ENCODE measurements at regions not wholly inside any gene's neighbourhood (a gene's known extent, or its start where the extent isn't known, plus 50 kb on each side); places are given as distances from the start of the nearest gene placed in this dataset.

DNA sequence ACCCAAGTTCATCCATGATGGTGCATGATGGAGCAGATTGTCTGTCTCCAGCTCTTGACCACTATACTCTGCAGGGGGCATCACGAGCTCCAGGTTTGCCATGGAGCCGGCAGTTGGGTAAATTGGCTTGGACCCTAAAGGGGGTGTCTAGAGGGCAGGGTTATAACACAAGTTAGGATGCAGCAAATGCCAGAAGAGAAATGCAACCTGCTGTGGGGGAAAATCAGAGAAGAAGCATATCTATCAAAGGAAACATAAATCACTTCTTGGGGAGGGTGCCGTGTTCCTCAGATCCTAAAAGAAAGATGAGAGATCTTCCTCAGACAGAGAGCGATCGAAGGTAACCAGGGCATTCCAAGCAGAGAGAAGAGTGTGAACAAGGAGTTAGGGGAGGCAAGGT is 334.9 kb downstream of the C12orf75 start:
- 55% methylated on average over 5 of the region's 5 CpGs for WGBS (ENCODE audit: insufficient coverage, insufficient replicate concordance, low lambda C conversion rate, missing lambda C conversion rate)
- BruUV-seq (replicated peaks) = no TSS peak
- Histone ChIP-seq H4K20me1 (ENCODE audit: control insufficient read depth, insufficient read depth) (no peaks in the 10 kb centered on the region), H3K79me2 (ENCODE audit: control insufficient read depth, insufficient read depth, low read length) (no peaks in the 10 kb centered on the region), H3K27me3 (replicated peaks in 1 of 2; ENCODE audit: control insufficient read depth in 2 of 2, insufficient read depth in 2 of 2, low read length in 1 of 2) (no peaks in the 10 kb centered on the region), H3K9me3 (replicated peaks; ENCODE audit: control insufficient read depth, insufficient read depth, low read length) (no peaks in the 10 kb centered on the region), H2AFZ (ENCODE audit: control insufficient read depth, low read depth, low read length) (no peak overlapping the region), H3K9ac (ENCODE audit: control insufficient read depth, insufficient read depth, low read length) (no peak overlapping the region), H3K4me2 (ENCODE audit: control insufficient read depth, insufficient read depth) (no peak overlapping the region), H3K27ac (ENCODE audit: control insufficient read depth, insufficient read depth) (no peak overlapping the region), H3K36me3 (ENCODE audit: control insufficient read depth in 2 of 2, insufficient read depth in 2 of 2, low read length in 1 of 2) (no peaks in the 10 kb centered on the region), H3K4me1 (ENCODE audit: control insufficient read depth, insufficient read depth, low read length) (no peaks in the 10 kb centered on the region), H3K4me3 (no peak overlapping the region)
- FAIRE-seq (no peak), DNase-seq (ENCODE audit: low read depth, low spot score) (no peak), ATAC-seq (no peak)
- ChIA-PET CTCF (no interaction called here), POLR2A (no interaction called here), RAD21 (ENCODE audit: unreplicated experiment) (no interaction called here), SMC1A (ENCODE audit: uncharacterized antibody, unreplicated experiment) (no interaction called here)
- in situ Hi-C loops (cut with MboI) = no loop called here
- intact Hi-C loops (cut with micrococcal nuclease; ENCODE audit: unreplicated experiment) = no loop called here
- TF ChIP-seq EP300 (IDR thresholded peaks at IDR 0.05; ENCODE audit: borderline replicate concordance in 1 of 2, control insufficient read depth in 1 of 2, low read depth in 2 of 2, low read length in 2 of 2) (no peak), BHLHE40 (IDR thresholded peaks at IDR 0.05; ENCODE audit: borderline replicate concordance in 1 of 2, low read depth in 2 of 2, low read length in 1 of 2) (no peak), JUNB (IDR thresholded peaks at IDR 0.05) (no peak), SUZ12 (IDR thresholded peaks at IDR 0.05; ENCODE audit: unreplicated experiment) (no peak), DPF2 (IDR thresholded peaks at IDR 0.05) (no peak), MYB (IDR thresholded peaks at IDR 0.05; ENCODE audit: borderline replicate concordance, low read depth, low read length) (no peak), FOS (IDR thresholded peaks at IDR 0.05; ENCODE audit: borderline replicate concordance, extremely low read depth, insufficient read length) (no peak), JUND (IDR thresholded peaks at IDR 0.05; ENCODE audit: low read depth, low read length) (no peak), HCFC1 (IDR thresholded peaks at IDR 0.05; ENCODE audit: low read length) (no peak), TCF12 (IDR thresholded peaks at IDR 0.05; ENCODE audit: low read depth, low read length) (no peak)
- TF ChIP-seq, protein P1, sequence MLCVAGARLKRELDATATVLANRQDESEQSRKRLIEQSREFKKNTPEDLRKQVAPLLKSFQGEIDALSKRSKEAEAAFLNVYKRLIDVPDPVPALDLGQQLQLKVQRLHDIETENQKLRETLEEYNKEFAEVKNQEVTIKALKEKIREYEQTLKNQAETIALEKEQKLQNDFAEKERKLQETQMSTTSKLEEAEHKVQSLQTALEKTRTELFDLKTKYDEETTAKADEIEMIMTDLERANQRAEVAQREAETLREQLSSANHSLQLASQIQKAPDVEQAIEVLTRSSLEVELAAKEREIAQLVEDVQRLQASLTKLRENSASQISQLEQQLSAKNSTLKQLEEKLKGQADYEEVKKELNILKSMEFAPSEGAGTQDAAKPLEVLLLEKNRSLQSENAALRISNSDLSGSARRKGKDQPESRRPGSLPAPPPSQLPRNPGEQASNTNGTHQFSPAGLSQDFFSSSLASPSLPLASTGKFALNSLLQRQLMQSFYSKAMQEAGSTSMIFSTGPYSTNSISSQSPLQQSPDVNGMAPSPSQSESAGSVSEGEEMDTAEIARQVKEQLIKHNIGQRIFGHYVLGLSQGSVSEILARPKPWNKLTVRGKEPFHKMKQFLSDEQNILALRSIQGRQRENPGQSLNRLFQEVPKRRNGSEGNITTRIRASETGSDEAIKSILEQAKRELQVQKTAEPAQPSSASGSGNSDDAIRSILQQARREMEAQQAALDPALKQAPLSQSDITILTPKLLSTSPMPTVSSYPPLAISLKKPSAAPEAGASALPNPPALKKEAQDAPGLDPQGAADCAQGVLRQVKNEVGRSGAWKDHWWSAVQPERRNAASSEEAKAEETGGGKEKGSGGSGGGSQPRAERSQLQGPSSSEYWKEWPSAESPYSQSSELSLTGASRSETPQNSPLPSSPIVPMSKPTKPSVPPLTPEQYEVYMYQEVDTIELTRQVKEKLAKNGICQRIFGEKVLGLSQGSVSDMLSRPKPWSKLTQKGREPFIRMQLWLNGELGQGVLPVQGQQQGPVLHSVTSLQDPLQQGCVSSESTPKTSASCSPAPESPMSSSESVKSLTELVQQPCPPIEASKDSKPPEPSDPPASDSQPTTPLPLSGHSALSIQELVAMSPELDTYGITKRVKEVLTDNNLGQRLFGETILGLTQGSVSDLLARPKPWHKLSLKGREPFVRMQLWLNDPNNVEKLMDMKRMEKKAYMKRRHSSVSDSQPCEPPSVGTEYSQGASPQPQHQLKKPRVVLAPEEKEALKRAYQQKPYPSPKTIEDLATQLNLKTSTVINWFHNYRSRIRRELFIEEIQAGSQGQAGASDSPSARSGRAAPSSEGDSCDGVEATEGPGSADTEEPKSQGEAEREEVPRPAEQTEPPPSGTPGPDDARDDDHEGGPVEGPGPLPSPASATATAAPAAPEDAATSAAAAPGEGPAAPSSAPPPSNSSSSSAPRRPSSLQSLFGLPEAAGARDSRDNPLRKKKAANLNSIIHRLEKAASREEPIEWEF (IDR thresholded peaks at IDR 0.05; ENCODE audit: insufficient replicate concordance, low read depth, low read length) = no peak
- TF ChIP-seq, protein P2, sequence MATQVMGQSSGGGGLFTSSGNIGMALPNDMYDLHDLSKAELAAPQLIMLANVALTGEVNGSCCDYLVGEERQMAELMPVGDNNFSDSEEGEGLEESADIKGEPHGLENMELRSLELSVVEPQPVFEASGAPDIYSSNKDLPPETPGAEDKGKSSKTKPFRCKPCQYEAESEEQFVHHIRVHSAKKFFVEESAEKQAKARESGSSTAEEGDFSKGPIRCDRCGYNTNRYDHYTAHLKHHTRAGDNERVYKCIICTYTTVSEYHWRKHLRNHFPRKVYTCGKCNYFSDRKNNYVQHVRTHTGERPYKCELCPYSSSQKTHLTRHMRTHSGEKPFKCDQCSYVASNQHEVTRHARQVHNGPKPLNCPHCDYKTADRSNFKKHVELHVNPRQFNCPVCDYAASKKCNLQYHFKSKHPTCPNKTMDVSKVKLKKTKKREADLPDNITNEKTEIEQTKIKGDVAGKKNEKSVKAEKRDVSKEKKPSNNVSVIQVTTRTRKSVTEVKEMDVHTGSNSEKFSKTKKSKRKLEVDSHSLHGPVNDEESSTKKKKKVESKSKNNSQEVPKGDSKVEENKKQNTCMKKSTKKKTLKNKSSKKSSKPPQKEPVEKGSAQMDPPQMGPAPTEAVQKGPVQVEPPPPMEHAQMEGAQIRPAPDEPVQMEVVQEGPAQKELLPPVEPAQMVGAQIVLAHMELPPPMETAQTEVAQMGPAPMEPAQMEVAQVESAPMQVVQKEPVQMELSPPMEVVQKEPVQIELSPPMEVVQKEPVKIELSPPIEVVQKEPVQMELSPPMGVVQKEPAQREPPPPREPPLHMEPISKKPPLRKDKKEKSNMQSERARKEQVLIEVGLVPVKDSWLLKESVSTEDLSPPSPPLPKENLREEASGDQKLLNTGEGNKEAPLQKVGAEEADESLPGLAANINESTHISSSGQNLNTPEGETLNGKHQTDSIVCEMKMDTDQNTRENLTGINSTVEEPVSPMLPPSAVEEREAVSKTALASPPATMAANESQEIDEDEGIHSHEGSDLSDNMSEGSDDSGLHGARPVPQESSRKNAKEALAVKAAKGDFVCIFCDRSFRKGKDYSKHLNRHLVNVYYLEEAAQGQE (IDR thresholded peaks at IDR 0.05; ENCODE audit: low read depth, low read length) = no peak
- TF ChIP-seq, protein P3, sequence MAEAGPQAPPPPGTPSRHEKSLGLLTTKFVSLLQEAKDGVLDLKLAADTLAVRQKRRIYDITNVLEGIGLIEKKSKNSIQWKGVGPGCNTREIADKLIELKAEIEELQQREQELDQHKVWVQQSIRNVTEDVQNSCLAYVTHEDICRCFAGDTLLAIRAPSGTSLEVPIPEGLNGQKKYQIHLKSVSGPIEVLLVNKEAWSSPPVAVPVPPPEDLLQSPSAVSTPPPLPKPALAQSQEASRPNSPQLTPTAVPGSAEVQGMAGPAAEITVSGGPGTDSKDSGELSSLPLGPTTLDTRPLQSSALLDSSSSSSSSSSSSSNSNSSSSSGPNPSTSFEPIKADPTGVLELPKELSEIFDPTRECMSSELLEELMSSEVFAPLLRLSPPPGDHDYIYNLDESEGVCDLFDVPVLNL (IDR thresholded peaks at IDR 0.05; ENCODE audit: low read depth, low read length) = no peak
